ENCODE measurements at regions not wholly inside any gene's neighbourhood (a gene's known extent, or its start where the extent isn't known, plus 50 kb on each side); places are given as distances from the start of the nearest gene placed in this dataset.

DNA sequence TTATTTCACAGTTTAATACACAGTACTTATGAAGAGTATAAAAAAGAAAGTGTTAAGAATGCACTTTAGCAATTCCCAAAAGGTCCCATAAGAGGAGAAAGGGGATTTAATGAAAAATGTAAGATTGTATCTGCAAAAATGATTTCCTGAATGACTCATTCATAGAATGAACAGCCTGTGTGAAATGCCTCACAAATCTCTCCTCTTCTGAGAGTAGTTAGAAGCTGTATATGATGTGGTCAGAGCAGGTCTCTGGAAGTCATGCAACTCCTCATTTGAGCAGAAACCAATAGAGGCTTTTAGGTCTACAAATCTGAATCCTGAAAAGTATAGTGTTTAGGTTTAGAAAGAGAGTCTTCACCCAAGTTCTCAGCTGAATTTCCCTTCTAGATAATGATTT is 381.3 kb upstream of the INTU start:
- TF ChIP-seq, protein P1, sequence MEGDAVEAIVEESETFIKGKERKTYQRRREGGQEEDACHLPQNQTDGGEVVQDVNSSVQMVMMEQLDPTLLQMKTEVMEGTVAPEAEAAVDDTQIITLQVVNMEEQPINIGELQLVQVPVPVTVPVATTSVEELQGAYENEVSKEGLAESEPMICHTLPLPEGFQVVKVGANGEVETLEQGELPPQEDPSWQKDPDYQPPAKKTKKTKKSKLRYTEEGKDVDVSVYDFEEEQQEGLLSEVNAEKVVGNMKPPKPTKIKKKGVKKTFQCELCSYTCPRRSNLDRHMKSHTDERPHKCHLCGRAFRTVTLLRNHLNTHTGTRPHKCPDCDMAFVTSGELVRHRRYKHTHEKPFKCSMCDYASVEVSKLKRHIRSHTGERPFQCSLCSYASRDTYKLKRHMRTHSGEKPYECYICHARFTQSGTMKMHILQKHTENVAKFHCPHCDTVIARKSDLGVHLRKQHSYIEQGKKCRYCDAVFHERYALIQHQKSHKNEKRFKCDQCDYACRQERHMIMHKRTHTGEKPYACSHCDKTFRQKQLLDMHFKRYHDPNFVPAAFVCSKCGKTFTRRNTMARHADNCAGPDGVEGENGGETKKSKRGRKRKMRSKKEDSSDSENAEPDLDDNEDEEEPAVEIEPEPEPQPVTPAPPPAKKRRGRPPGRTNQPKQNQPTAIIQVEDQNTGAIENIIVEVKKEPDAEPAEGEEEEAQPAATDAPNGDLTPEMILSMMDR (IDR thresholded peaks at IDR 0.05) = no peak
- TF ChIP-seq POLR2A (IDR thresholded peaks at IDR 0.05) (no peak), POLR2AphosphoS5 (IDR thresholded peaks at IDR 0.05; ENCODE audit: insufficient read depth in 1 of 2, low read depth in 1 of 2) (no peak)
